ENCODE measurements at regions not wholly inside any gene's neighbourhood (a gene's known extent, or its start where the extent isn't known, plus 50 kb on each side); places are given as distances from the start of the nearest gene placed in this dataset.

- no peak for TF ChIP-seq CTCF (IDR thresholded peaks at IDR 0.05)
- no peak for TF ChIP-seq EZH2 (IDR thresholded peaks at IDR 0.05)
Measured at GRCh38 chr2:144015655-144016245, 504.2 kb downstream of the ZEB2 start.

All from neural progenitor cell (in vitro differentiated cells).